ENCODE measurements at regions not wholly inside any gene's neighbourhood (a gene's known extent, or its start where the extent isn't known, plus 50 kb on each side); places are given as distances from the start of the nearest gene placed in this dataset.
"Not testable (repeated sequence)": the region's sequence is repeated elsewhere in the genome, so short reads cannot be mapped to it uniquely, and the experiment has no call there.

DNA sequence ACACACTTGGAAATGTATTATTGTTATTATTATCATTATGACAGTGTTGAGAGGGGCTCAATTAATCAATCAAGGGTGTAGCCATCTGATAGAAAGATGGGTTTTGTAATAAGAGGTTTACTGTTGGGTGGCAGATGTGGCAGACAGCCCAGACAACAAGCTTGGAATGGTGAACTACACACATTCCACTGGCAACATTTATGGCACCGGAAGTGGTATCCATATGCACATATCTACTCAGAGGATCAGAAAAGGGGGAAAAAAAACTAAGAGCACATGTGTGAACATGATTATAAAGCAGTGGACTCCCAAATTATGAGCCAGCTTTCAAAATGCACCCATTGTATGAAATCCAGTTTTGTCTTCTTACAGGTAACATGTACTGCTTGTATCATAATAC, 125.9 kb upstream of the ARX start:
- DNase-seq (ENCODE audit: low spot score) = no peak

DNA sequence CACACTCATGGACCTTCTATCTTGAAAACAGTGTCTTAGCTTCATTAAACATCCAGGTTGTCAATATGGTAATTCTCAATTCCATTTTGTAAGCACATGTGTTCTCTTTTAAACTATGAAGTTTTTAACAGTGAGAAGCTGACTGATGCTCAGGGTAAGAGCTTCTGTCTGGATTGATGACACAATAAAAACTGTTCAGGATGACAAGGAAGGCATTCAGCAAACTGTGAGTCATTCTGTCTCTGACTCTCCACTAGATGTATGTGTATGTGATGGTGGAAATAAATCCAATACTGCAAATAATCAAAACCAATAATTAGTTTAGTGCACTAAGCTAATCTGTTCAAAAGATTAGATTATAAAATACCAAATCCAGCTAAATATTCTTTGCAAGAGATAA, 115.3 kb upstream of the ARX start:
- peak; percentile 3 for DNase-seq (ENCODE audit: low spot score)

GRCh38 chrX:25130619-25131018, 114.9 kb upstream of the ARX start:
- no peak for DNase-seq (ENCODE audit: low spot score)

DNA sequence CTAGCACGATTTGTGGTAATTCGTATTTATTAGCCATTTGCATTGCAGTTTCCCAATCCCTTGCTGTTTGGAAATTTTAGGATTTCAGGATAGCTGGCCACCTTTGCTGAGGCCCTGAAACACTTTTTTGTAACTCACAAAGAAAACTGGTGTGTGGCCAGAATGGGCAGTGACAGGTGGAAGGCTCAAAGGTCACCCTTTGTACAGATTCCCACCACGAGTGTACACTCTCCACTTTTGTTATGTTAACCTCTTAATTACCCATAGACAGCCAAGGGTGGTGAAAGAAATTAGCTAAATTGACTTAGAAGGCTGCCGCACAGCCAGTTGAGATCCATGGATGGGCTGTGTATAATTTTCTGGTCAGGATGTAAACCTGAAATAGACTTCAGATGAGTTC, 109.7 kb upstream of the ARX start:
- DNase-seq (ENCODE audit: low spot score) = no peak

- no peak for DNase-seq (ENCODE audit: low spot score)
Observed at GRCh38 chrX:25124391-25124790, 108.6 kb upstream of the ARX start.

DNA sequence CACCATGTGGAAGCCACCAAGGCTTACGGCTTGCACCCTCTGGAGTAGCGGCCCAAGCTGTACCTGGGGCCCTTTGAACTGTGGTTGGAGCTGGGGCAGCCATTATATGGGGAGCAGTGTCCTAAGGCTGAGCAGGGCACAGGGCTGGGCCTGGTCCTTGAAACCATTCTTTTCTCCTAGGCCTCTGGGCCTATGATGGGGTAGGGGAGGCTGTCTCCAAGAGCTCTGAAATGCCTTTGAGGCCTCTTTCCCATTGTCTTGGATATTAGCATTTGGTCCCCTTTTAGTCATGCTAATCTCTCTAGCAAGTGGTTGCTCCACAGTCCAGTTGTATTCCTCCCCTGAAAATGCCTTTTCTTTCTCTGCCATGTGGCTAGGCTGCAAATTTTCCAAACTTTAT, 96.4 kb upstream of the ARX start:
- DNase-seq (ENCODE audit: low spot score) = no peak

DNA sequence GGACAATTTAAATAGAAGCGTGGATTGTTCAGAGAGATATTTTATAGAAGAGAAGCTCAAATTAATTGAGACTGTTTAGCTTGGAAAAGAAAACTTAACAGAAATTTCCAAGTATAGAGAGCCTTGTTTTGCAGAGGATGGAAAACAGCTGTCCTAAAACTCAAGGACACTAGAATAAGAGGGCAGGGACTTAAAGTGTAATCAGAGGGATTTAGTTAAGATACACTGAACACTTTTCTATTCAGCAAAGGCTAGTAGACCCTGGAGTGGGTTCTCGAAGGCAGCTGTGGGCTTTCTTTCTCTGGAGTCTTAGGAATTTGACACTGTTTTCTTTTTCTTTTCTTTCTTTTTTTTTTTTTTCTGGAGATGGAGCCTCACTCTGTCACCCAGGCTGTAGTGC, 92.7 kb upstream of the ARX start:
- no peak for DNase-seq (ENCODE audit: low spot score)

DNA sequence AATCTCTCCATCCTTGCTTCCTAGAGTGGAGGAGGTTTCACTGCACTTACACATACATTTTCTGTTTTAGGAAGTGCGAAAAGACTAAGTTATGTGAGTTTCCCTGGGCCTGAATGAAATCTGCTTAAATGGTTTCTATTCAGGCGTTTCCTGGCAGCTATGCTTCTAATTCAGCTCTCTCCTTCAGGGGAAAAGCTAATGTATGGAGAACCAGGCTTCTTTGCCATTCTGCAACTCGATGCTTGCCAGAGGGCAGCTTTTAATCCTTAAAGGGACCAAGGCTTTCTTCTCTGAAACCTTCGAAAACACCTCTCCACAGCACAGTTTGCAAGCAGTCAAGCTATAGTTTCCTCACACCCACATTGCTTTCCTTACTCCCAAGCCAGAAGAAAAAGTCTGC, 89.5 kb upstream of the ARX start:
- DNase-seq (ENCODE audit: low spot score) = no peak

DNA sequence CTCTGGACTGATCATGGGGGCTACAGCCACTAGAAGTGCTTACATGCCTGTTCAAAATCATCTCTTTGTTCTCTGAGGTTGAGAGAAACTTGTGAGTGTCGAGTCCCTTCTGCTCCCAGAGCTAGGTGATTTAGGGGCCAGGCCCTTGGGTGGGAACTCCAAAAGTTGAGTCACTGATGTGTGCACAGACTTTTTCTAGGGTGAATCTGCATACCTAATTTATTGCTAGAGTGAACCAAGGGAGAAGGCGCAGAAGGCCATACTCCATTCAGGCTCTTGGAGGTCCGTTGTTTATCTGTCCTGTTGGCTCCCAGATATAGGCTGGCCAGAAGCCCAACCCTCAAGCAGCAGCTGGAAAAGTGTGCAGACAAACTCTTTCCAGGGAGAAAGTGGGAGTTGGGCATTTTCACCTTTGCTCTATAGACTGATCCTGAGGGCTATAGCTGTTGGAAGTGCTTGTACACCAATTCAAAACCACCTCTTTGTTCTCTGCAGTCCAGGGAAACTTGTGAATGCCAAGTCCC, 80.8 kb upstream of the ARX start:
- no peak for DNase-seq (ENCODE audit: low spot score)

DNA sequence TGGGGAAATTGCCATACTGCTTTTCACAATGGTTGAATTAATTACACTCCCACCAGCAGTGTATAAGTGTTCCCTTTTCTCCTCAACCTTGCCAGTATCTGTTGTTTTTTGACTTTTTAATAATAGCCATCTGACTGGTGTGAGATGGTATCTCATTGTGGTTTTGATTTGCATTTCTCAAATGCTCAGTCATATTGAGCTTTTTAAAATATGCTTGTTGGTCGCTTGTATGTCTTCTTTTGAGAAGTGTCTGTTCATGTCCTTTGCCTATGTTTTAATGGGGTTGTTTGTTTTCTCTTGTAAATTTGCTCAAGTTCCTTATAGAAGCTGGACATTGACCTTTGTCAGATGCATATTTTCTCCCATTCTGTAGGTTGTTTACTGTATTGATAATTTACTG, 75.4 kb upstream of the ARX start:
- not testable (repeated sequence) for DNase-seq (ENCODE audit: low spot score)

DNA sequence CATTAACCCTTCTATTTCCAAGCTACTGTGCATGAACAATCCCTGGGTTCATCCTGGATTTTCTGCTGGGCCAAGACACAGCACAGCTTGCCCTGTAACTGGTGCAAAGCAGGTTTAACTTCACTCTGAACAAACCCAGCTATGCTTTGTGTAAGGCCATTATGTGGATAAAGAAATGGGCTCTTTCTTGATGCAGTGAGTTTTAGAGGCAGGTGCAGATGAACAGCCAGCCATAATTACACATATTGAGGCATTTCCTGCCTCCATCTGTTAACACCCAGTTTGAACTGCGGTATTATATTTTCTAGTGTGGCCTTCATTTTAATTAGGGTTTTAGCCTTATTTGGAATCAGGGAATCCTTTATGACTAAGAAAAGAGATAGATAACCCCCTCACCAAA, 68.7 kb upstream of the ARX start:
- no peak for DNase-seq (ENCODE audit: low spot score)

GRCh38 chrX:25083661-25084060, 67.9 kb upstream of the ARX start:
- DNase-seq (ENCODE audit: low spot score) = no peak

GRCh38 chrX:25079020-25079419, 63.3 kb upstream of the ARX start:
- DNase-seq (ENCODE audit: low spot score) = no peak

- no peak for DNase-seq (ENCODE audit: low spot score)
Observed at GRCh38 chrX:25076941-25077500, 61.3 kb upstream of the ARX start.

GRCh38 chrX:25072247-25072646, 56.5 kb upstream of the ARX start:
- no peak for DNase-seq (ENCODE audit: low spot score)

DNA sequence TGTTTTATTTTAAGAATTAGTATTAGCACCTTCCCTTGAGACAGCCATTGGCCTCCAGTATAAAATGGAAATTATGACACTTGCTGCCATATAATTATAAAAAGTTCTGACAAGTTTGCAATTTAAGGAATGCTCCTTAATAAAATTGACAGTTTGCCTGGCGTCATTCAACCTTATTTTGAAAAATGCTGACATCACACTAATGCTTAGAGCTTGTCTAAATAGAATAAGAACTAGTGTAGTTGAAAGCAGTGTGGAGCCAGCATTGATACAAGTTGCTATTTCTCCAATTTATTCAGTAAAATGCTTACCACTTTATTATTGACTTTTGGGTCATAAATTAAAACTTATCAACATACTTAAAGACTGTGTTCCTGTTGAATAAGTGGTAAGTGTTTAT, 54.3 kb upstream of the ARX start:
- no peak for DNase-seq (ENCODE audit: low spot score)

DNA sequence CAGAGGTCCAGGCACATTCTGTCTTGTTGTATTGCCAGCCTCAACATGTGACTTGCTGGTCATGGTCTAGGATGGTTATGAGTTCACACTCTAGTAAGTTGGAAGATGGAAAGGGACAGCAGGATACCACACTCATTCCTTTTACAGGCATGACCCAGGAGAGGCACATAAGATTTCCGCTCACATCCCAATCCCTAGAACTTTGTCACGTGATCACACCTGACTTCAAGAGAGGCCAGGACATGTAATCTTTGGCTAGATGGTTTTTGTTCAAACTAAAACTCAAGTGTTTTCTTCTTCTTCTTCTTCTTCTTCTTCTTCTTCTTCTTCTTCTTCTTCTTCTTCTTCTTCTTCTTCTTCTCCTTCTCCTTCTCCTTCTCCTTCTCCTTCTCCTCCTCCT, 53.4 kb upstream of the ARX start:
- DNase-seq (ENCODE audit: low spot score) = no peak

DNA sequence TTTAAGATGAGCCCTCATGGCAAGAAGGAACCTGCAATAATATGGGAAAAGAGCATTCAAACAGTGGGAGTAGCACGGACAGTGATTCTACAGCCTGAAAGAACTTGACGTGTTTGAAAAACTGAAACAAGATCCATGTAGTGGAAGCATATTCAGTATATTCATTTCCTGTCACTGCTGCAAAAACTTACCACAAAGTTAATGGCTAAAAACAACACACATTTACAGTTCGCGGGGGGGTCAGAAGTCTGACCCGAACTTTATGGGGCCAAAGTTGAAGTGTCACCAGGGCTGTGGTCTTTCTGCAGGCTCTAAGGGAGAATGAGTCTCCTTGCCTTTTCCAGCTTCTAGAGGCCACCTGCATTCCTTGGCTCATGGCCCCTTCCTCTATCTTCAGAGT, 52.6 kb upstream of the ARX start:
- no peak for DNase-seq (ENCODE audit: low spot score)

DNA sequence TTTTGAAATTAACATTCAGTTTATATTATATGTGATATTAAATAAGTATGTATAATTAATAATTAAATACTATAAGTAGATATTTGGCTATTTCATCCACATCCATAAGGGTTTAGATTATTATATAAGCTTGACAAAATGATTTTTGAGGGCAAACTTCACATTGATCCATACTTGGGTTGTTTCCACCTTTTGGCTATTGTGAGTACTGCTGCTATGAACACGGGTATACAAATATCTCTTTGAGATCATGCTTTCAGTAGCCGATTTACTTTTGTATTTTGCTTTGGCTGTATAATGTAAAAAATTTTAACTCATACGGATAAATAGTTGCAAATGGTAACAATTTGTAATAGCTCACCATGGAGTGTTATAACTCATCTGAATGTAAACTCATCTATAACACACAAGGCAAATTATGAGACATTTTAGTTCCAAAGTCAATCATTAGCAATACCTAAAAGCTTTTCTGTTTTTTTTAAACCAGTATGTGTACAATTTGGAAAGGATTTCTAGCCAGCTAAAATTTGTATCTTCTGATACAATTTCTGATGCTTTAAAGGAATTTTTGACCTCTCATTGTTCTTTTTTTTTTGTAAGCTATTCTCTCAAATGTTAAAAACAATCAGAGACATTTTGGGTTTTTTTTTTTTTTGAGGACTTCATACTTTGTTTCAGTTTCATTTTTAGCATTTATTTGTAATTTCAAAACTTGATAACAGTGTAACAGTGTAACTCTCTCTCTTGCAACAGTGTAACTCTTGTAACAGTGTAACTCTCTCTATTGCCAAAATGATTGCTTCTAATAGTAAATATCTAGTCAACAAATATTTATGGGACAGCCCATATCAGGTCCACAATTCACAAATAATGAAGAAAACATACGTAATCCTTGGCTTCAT, 51.8 kb upstream of the ARX start:
- no peak for DNase-seq (ENCODE audit: low spot score)

DNA sequence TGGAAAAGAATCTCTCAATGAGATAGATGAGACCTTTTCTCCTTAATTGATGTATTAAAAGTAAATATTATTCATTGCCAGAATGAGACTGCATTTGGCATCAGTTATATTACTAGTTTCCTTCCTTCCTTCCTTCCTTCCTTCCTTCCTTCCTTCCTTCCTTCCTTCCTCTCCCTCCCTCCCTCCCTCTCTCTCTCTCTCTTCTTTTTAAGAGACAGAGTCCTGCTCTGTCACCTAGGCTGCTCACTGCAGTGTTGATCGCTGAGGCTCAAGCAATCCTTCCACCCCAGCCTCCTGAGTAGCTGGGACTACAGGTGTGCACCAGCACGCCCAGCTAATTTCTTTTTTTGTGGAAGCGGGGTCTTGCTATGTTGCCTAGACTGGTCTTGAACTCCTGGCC, 50.4 kb upstream of the ARX start:
- no peak for DNase-seq (ENCODE audit: low spot score)
